Natural killer cell (primary cell): ENCODE measurements at regions not wholly inside any gene's neighbourhood (a gene's known extent, or its start where the extent isn't known, plus 50 kb on each side); places are given as distances from the start of the nearest gene placed in this dataset.

Source experiments
- ATAC-seq, 3 donors: fragments of 150-1000 bp in 2 of 3; fragments of 200-7000 bp in 1 of 3; cut with Tn5 transposase; 1 replicate in 1 of 3; 2 replicates in 2 of 3; pipeline ENCODE4 v1.10.0; 2021; ENCODE audit warnings: mild to moderate bottlenecking in 2 of 3, moderate library complexity in 2 of 3
- DNase-seq, 2 donors: peaks; one replicate each; pipeline versions ENCODE4 v3.0.0 to v3.0.0-alpha.2; 2013 to 2021; ENCODE audit warnings: mixed read lengths in 1 of 2
- H3K27ac ChIP-seq: one replicate; pipeline ENCODE4 v1.5.1; 2013; ENCODE audit warnings: mild to moderate bottlenecking, low read length
- H3K27me3 ChIP-seq: one replicate; pipeline ENCODE4 v1.6.1; 2013; ENCODE audit warnings: low read length; ENCODE audit not compliant: control insufficient read depth, insufficient read depth
- H3K36me3 ChIP-seq: one replicate; pipeline ENCODE4 v1.6.1; 2013; ENCODE audit warnings: low read length; ENCODE audit not compliant: control insufficient read depth, insufficient read depth
- H3K4me1 ChIP-seq: one replicate; pipeline ENCODE4 v1.6.1; 2013; ENCODE audit warnings: low read length; ENCODE audit not compliant: control insufficient read depth, insufficient read depth
- H3K4me3 ChIP-seq: one replicate; pipeline ENCODE4 v1.5.1; 2013; ENCODE audit warnings: low read length
- H3K9me3 ChIP-seq: one replicate; pipeline ENCODE4 v1.6.1; 2013; ENCODE audit warnings: low read length; ENCODE audit not compliant: control insufficient read depth, insufficient read depth
- H3K27ac Mint-ChIP-seq, 2 donors: one replicate each; pipeline ENCODE4 v1.8.0; 2022; ENCODE audit warnings: mild to moderate bottlenecking in 2 of 2, mixed read lengths in 2 of 2, moderate library complexity in 1 of 2
- H3K27me3 Mint-ChIP-seq, 2 donors: one replicate each; pipeline ENCODE4 v1.8.0; 2022; ENCODE audit warnings: low read depth in 2 of 2, mixed read lengths in 2 of 2
- H3K36me3 Mint-ChIP-seq: one replicate; pipeline ENCODE4 v1.8.0; 2022; ENCODE audit warnings: mixed read lengths
- H3K4me1 Mint-ChIP-seq, 2 donors: one replicate each; pipeline ENCODE4 v1.8.0; 2022; ENCODE audit warnings: mixed read lengths in 2 of 2
- H3K4me3 Mint-ChIP-seq: one replicate; pipeline ENCODE4 v1.8.0; 2022; ENCODE audit warnings: mild to moderate bottlenecking, moderate library complexity, mixed read lengths
- H3K9me3 Mint-ChIP-seq, 2 donors: one replicate each; pipeline ENCODE4 v1.8.0; 2022; ENCODE audit warnings: mixed read lengths in 2 of 2
- CTCF ChIP-seq: fragments of 200-600 bp; IDR thresholded peaks from one replicate; pipeline ENCODE4 v1.8.0; 2022; ENCODE audit warnings: antibody characterized with exemption
- WGBS: methylation state at CpG from one replicate; pipeline ENCODE4 v1.1.7; 2013; ENCODE audit warnings: missing lambda C conversion rate; ENCODE audit not compliant: insufficient coverage; 5-methylcytosine and 5-hydroxymethylcytosine counted together
- intact Hi-C: fragments of 100-400 bp; cut with micrococcal nuclease; formaldehyde crosslinking; loops from one replicate; pipeline ENCODE4 v1.14.2; 2022

- no peaks in the 10 kb centered on the region for H3K36me3 ChIP-seq
- no peak for ATAC-seq
- intact Hi-C loops, result no loop called here
- no peak for TF ChIP-seq CTCF
- H3K4me1 ChIP-seq, result no peaks in the 10 kb centered on the region
- H3K9me3 Mint-ChIP-seq, result no peaks in the 10 kb centered on the region
- no peak overlapping the region for H3K4me3 Mint-ChIP-seq
- no peaks in the 10 kb centered on the region for H3K9me3 ChIP-seq
- no peak overlapping the region for H3K27ac Mint-ChIP-seq
- no peaks in the 10 kb centered on the region for H3K27me3 ChIP-seq
- no peak overlapping the region for H3K27ac ChIP-seq
- H3K4me1 Mint-ChIP-seq, result no peaks in the 10 kb centered on the region
- H3K27me3 Mint-ChIP-seq, result no peaks in the 10 kb centered on the region
- H3K4me3 ChIP-seq, result no peak overlapping the region
- H3K36me3 Mint-ChIP-seq, result no peaks in the 10 kb centered on the region
- DNase-seq, result no peak
These were observed 91.8 kb upstream of the ATP2B1 start for GRCh38 chr12:89800435-89800834.

GRCh38 chr12:89799316-89799715 lies 90.7 kb upstream of the ATP2B1 start:
- 73% methylated on average over 3 of the region's 3 CpGs for WGBS

GRCh38 chr12:89797436-89797835 lies 88.8 kb upstream of the ATP2B1 start:
- Histone ChIP-seq H3K36me3 (no peaks in the 10 kb centered on the region), H3K27me3 (no peaks in the 10 kb centered on the region), H3K9me3 (no peaks in the 10 kb centered on the region), H3K27ac (no peak overlapping the region), H3K4me3 (no peak overlapping the region), H3K4me1 (no peaks in the 10 kb centered on the region)
- ATAC-seq, result no peak
- Mint-ChIP-seq H3K27ac (no peak overlapping the region), H3K27me3 (no peaks in the 10 kb centered on the region), H3K4me1 (no peaks in the 10 kb centered on the region), H3K4me3 (no peak overlapping the region), H3K36me3 (no peaks in the 10 kb centered on the region), H3K9me3 (no peaks in the 10 kb centered on the region)
- 94% methylated on average over 2 of the region's 2 CpGs for WGBS
- TF ChIP-seq CTCF, result no peak
- no peak for DNase-seq
- intact Hi-C loops, result no loop called here

More at GRCh38 chr12:89799316-89799715, 90.7 kb upstream of the ATP2B1 start:
- Mint-ChIP-seq H3K4me3 (no peak overlapping the region), H3K4me1 (no peaks in the 10 kb centered on the region), H3K27ac (no peak overlapping the region), H3K27me3 (no peaks in the 10 kb centered on the region), H3K9me3 (no peaks in the 10 kb centered on the region), H3K36me3 (no peaks in the 10 kb centered on the region)
- no peak for DNase-seq
- H3K36me3 ChIP-seq, result no peaks in the 10 kb centered on the region
- H3K27ac ChIP-seq, result no peak overlapping the region
- no peaks in the 10 kb centered on the region for H3K27me3 ChIP-seq
- no peak overlapping the region for H3K4me3 ChIP-seq
- H3K9me3 ChIP-seq, result no peaks in the 10 kb centered on the region
- no peak for TF ChIP-seq CTCF
- no peak for ATAC-seq
- H3K4me1 ChIP-seq, result no peaks in the 10 kb centered on the region
- intact Hi-C loops, result no loop called here

- H3K27me3 ChIP-seq, result no peaks in the 10 kb centered on the region
- TF ChIP-seq CTCF, result no peak
- intact Hi-C loops, result no loop called here
- no peaks in the 10 kb centered on the region for H3K36me3 Mint-ChIP-seq
- no peaks in the 10 kb centered on the region for H3K9me3 Mint-ChIP-seq
- no peak overlapping the region for H3K27ac Mint-ChIP-seq
- H3K4me3 Mint-ChIP-seq, result no peak overlapping the region
- no peak for DNase-seq
- 100% methylated on average over 1 of the region's 1 CpG for WGBS
- H3K27ac ChIP-seq, result no peak overlapping the region
- H3K4me3 ChIP-seq, result no peak overlapping the region
- H3K27me3 Mint-ChIP-seq, result no peaks in the 10 kb centered on the region
- no peaks in the 10 kb centered on the region for H3K36me3 ChIP-seq
- H3K4me1 Mint-ChIP-seq, result no peaks in the 10 kb centered on the region
- H3K9me3 ChIP-seq, result no peaks in the 10 kb centered on the region
- no peaks in the 10 kb centered on the region for H3K4me1 ChIP-seq
- no peak for ATAC-seq
These were observed 88.3 kb upstream of the ATP2B1 start for GRCh38 chr12:89796798-89797382.
